ENCODE measurements at regions not wholly inside any gene's neighbourhood (a gene's known extent, or its start where the extent isn't known, plus 50 kb on each side); places are given as distances from the start of the nearest gene placed in this dataset.

DNA sequence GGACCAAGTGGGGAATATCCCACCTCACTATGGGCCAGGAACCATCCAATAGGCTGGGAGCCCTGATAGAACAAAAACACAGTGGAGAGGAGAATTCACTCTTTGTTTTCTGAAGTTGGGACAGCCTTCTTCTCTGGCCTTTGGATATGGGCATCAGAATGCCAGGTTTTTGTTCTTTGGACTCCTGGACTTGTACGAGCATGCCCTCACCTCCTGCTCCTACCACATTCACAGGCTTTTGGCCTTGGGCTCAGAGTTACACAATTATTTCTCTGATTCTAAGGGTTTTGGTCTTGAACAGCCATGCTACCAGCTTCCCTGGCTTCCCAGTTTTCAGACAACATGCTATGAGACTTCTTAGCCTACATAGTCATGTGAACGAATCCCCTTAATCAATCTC, 732.9 kb upstream of the VRK2 start:
- intact Hi-C loops (cut with micrococcal nuclease): no loop called here
- dilution Hi-C loops (cut with MboI; ENCODE audit: extremely low pct_ligation_motif_present, low sequenced_read_pairs): no loop called here
- BruUV-seq (replicated peaks): no TSS peak
- Histone ChIP-seq H3K4me3 (replicated peaks in 1 of 3; ENCODE audit: insufficient read depth in 1 of 3, low read depth in 1 of 3, low read length in 3 of 3) (no peak overlapping the region), H3K9me1 (replicated peaks; ENCODE audit: control insufficient read depth, extremely low read depth, insufficient read depth, low read length) (no peaks in the 10 kb centered on the region), H3K27ac (ENCODE audit: insufficient read depth, low read depth, low read length) (no peak overlapping the region), H3K36me3 (ENCODE audit: control insufficient read depth in 2 of 2, extremely low read depth in 1 of 2, insufficient read depth in 2 of 2, low read length in 2 of 2) (no peaks in the 10 kb centered on the region), H2AFZ (ENCODE audit: low read depth, low read length) (no peak overlapping the region), H3K27me3 (ENCODE audit: control insufficient read depth in 2 of 2, insufficient read depth in 2 of 2, low read length in 2 of 2) (no peaks in the 10 kb centered on the region), H3K4me1 (ENCODE audit: control insufficient read depth, extremely low read depth, insufficient read depth, low read length) (no peaks in the 10 kb centered on the region), H3K4me2 (ENCODE audit: insufficient read depth, low read length) (no peak overlapping the region), H3K79me2 (ENCODE audit: control insufficient read depth, insufficient read depth, low read length) (no peaks in the 10 kb centered on the region), H3K9ac (replicated peaks; ENCODE audit: extremely low read depth, insufficient read depth, low read length) (no peak overlapping the region), H4K20me1 (replicated peaks; ENCODE audit: control insufficient read depth, extremely low read depth, insufficient read depth, low read length) (no peaks in the 10 kb centered on the region), H3K9me3 (replicated peaks; ENCODE audit: control insufficient read depth, insufficient read depth, low read length) (no peaks in the 10 kb centered on the region)
- TF ChIP-seq EZH2 (IDR thresholded peaks at IDR 0.05; ENCODE audit: borderline replicate concordance, low read depth, low read length, severe bottlenecking): no peak
- TF ChIP-seq POLR2A (IDR thresholded peaks at IDR 0.05; ENCODE audit: low read depth, low read length): no peak
- no peak for TF ChIP-seq GATA2 (IDR thresholded peaks at IDR 0.05; ENCODE audit: insufficient read depth, insufficient read length, low read depth, low read length)
- TF ChIP-seq, protein P1, sequence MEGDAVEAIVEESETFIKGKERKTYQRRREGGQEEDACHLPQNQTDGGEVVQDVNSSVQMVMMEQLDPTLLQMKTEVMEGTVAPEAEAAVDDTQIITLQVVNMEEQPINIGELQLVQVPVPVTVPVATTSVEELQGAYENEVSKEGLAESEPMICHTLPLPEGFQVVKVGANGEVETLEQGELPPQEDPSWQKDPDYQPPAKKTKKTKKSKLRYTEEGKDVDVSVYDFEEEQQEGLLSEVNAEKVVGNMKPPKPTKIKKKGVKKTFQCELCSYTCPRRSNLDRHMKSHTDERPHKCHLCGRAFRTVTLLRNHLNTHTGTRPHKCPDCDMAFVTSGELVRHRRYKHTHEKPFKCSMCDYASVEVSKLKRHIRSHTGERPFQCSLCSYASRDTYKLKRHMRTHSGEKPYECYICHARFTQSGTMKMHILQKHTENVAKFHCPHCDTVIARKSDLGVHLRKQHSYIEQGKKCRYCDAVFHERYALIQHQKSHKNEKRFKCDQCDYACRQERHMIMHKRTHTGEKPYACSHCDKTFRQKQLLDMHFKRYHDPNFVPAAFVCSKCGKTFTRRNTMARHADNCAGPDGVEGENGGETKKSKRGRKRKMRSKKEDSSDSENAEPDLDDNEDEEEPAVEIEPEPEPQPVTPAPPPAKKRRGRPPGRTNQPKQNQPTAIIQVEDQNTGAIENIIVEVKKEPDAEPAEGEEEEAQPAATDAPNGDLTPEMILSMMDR (IDR thresholded peaks at IDR 0.05; ENCODE audit: extremely low read depth in 1 of 2, insufficient read depth in 1 of 2, low read depth in 1 of 2, low read length in 2 of 2): no peak
- no peak for TF ChIP-seq POLR2AphosphoS5 (IDR thresholded peaks at IDR 0.05; ENCODE audit: insufficient read depth, low read depth, low read length)
- TF ChIP-seq JUN (IDR thresholded peaks at IDR 0.05; ENCODE audit: borderline replicate concordance, insufficient read depth, insufficient read length, low read depth): no peak
- no peak for TF ChIP-seq MYC (IDR thresholded peaks at IDR 0.05; ENCODE audit: low read depth, low read length)
- no peak for TF ChIP-seq FOS (IDR thresholded peaks at IDR 0.05; ENCODE audit: borderline replicate concordance, insufficient read depth, low read length)
- TF ChIP-seq, protein P2, sequence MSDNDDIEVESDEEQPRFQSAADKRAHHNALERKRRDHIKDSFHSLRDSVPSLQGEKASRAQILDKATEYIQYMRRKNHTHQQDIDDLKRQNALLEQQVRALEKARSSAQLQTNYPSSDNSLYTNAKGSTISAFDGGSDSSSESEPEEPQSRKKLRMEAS (IDR thresholded peaks at IDR 0.05; ENCODE audit: insufficient read depth, insufficient read length): no peak
- ChIA-PET POLR2A (no interaction called here), CTCF (interaction anchor here (1.9 kb wide), 1 partner anchor 10 kb away, joined by 8 read pairs; no protein-coding TSS in a partner anchor)
- FAIRE-seq (no peak), DNase-seq (ENCODE audit: low read depth, low spot score) (no peak)

All from endothelial cell of umbilical vein (primary cell).